NCI-H146 (cell line): ENCODE measurements at regions not wholly inside any gene's neighbourhood (a gene's known extent, or its start where the extent isn't known, plus 50 kb on each side); places are given as distances from the start of the nearest gene placed in this dataset.

Experiments
- DNase-seq: peaks from one replicate; lab custom pipeline; 2025; lab: John Stamatoyannopoulos, UW

- DNase-seq, result no peak
These were observed 197.9 kb downstream of the NXPE2 start for GRCh38 chr11:114876234-114876633.

GRCh38 chr11:114877976-114878375 lies 199.6 kb downstream of the NXPE2 start:
- no peak for DNase-seq

DNA sequence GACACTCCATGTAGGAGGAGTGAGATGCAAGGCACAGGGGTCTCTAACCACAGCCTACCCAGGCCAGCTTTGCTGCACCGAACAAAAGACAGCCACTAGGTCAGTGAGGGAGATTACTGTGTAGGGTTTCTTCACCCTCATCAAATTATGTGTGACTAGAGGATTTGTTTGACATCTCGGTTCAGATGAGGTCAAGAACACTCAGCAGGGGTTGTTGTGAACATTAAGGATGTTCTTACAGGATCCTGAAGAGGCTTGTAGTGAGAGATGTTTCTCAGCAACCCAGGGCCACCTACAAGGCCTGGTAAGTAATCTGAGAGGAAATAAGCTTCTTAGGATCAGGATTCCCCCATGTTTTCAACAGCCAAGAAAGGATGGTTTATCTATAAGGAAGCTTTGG lies 202.1 kb downstream of the NXPE2 start:
- DNase-seq, result no peak

DNA sequence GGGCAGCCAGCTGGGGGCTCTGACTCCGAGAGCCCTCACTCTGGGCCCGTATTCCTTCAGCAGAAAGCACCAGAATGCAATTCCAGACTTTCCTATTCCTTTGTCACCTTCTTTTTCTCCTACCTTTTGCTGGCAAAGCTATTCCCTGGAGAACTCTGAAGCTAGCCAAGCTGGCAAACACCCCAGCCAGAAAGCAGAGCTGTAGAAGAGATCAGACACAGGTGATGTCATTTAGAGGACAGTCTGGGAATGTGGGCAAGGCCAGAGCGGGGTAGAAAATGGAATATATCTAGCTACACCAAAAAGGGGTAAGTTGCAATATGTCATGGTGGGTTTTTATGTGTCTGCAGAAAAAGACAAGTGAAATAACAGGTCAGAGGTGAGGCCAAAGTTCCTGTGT lies 205.1 kb downstream of the NXPE2 start:
- no peak for DNase-seq

- no peak for DNase-seq
These were observed 208.4 kb downstream of the NXPE2 start for GRCh38 chr11:114886644-114887265.

DNA sequence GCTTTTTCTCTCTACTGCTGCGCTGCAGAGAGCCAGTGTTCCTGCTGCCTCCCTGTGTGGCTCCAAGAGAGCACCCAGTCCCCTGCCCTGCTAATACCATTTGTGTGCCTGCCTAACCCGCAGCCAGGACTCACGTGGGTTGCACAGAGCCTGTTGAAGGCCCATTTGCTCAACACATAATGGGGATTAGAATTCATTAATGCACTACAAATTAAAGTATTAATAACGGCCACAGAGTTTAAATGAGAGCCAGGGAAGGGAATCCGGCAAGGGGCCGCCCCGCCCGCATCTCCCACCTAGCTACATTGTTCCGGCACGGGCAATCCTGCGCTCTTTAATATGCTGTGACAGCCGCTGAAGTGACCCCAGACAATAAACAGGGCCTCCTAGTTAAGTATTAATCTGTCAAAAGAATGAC lies 211.3 kb downstream of the NXPE2 start:
- no peak for DNase-seq

DNA sequence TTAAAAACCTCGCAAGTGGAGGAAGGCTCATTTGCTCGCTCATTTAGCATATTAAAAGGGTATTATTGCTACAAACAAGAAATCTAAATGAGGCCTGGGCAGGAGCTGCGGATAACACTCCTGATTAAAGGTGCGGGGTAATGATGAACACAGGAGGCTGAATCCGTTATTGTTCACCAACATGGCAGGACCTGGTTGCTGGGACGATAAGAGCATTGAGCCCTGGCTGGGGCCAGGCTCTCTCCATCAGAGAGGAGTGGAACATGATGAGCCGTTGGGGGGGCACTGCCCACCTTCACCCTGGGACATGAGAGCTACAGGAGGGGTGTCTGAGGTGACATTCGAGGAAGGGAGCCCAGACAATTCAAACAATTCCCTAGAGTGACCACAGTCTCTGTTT lies 211.7 kb downstream of the NXPE2 start:
- DNase-seq, result no peak

- no peak for DNase-seq
These were observed 213.6 kb downstream of the NXPE2 start for GRCh38 chr11:114891911-114892310.

DNA sequence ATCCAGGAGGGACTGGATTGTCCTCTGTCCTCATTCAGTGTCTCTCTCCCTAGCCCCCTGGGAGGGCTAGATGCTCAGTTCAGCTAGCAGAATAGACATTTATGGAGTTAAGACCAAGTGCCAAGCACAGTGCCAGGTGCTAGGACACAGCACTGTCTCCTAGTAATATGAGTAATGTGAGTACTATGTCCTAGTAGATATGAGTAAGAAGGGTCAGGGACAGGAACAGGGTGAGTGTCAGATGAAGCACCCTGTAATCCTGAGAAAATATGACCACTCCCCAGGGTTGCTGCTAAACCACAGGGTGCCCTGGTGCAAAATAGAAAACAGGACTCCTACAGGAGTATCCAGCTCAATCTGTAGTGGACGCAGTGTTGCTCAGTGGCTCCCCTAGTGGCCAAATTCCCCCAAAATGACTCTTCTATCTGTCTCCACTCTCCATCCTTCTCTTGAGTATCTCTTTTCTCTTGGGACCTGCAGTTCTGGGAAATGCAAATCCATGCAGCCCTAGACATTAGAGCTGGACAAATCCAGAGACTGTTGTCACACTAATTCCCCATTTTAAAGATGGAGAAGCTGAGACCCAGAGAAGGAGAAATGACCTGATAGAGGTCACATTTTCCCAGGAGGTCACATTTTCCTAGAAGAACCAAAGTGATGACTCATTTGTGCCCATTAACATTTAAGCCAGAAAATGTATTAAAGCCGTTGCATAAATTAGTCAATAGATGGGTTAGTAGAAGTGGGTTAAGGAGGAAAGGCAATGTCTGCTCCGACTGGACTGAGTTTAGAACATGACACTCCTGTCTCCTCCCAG lies 214.3 kb downstream of the NXPE2 start:
- DNase-seq, result no peak

DNA sequence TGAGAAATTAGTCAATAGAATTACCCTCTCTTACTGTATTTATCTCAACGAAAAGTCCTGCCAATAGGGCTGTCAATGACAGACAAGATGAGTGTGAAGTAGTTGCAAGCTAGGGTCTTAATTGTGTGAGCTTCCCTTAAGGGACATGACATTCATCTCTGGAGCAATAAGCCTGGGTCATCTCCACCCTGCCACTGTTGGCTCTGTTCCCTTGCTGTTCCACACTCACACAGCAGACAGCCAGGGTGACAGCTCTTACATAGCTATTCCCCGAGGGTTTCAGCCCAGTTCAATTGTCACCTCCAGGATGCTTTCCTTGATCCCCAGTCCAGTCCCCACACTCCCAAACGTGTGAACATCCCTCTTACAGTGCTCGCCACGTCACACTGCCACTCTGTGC lies 215.0 kb downstream of the NXPE2 start:
- no peak for DNase-seq

- no peak for DNase-seq
These were observed 218.3 kb downstream of the NXPE2 start for GRCh38 chr11:114896594-114896993.

- no peak for DNase-seq
These were observed 231.5 kb downstream of the NXPE2 start for GRCh38 chr11:114909866-114910265.

DNA sequence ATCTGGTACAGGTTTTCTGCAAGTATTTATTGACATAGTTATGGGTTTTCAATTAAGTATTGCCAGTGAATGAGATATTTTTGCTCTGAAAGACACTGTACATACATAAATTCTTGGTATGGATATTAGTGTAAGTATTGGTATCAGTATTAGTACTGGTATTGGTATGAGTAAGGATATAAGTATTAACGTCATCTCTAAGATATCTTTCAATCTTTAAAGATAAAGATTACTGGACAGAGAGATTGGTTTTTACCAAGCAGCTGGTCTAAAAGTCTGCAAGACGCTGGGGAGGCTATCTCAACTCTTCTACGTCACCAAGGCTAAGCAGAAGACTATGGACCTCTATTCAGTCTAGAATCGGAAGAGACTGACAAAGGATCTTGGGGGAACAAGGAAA lies 234.5 kb downstream of the NXPE2 start:
- DNase-seq, result no peak

DNA sequence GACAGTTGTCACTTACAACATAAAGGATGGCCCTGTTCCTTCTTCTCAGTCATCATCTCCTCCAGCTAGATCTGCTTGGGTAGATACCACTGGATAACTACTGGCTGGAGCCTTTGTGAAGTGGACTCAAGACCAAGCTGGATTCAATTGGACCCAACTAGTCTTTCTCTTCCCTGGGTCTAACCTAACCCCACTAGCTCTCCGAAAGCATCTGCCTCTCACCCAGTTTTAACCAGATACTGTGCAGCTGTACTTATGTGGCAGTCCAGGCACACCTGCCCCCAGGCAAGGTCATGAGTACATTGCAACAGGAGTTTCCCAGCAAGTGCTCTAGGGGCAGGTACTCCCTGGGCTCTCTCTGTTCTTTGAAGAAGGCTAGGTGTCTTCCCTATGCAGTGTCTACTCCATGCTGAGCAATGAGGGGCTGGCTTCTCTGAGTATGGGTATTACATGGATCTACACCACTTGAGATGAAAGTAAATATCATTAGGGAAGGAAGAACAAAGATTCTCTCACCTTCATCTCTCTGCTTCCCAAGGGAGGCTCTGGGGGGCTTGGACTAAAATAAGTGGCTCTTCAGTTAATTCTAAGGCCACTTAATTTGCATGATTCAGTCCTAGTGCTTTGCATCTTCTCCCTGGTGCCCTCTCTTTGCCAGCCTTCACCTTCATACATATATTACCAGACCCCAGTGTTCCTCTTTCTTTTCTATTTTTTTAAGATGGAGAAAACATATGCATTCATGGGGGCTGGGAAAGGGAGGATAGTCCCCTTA lies 236.1 kb downstream of the NXPE2 start:
- DNase-seq, result no peak

DNA sequence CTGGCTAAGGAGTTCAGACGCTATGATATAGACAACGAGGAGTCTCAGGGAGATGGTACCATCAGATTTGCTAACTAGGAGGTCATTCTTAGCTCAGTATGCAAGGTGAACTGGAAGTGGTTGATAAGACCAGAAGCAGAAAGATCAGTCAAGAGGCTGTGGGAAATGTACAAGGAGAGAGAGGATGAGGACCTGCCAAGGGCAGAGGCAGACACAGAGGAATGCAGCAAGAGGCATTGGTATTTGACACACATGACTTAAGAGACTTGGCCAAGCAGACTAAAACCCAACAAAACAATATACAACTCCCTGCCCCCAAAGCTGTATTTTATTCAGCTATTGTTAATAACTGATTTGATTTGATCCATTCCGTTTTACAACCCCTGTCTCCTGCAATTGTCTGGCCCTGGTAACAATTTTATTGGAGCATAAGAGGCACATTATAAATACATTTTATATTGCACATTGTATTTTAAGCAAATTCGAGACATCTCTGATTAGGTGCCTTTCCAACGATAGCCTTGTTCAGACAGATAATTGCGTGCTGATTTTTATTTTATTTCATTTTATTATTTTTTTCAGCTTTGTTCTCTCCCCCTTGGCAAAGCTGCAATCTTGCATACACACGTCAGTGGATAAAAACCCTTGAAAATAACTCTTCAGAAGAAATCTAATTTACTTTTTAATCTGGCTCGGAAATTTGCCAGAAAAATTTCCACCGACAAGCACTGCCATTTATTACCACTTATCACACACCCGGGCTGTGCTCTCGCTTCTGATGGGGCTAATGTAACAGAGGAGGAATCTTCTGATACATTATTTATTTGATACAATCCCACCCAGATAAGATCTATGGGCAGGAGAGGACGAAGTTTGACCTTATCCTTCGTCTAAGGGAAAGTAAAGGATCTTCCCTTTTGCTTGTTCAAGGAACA lies 237.8 kb downstream of the NXPE2 start:
- no peak for DNase-seq

DNA sequence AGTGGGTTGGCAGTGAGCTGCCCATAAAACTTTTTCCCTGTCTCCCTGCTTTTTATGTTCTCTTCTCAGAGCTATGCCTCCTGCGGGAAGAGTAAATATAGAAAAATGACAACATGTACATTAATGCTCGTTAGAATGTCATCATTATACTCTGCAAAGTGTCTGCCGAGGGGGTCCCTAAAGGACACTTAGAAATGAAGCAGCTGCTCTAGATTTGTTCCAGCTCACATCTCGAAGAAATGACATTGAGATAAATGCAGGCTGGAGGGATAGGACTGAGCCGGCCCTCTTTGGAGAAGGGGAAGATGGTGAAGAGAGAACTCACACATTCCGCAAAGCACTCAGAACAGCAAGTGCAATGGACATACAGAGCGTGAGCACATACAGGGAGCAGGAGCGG lies 240.0 kb downstream of the NXPE2 start:
- DNase-seq, result no peak

- no peak for DNase-seq
These were observed 243.4 kb downstream of the NXPE2 start for GRCh38 chr11:114921697-114922096.

- peak; percentile 8 for DNase-seq
These were observed 245.7 kb downstream of the NXPE2 start for GRCh38 chr11:114924042-114924441.

- no peak for DNase-seq
These were observed 247.3 kb downstream of the NXPE2 start for GRCh38 chr11:114925591-114925990.

DNA sequence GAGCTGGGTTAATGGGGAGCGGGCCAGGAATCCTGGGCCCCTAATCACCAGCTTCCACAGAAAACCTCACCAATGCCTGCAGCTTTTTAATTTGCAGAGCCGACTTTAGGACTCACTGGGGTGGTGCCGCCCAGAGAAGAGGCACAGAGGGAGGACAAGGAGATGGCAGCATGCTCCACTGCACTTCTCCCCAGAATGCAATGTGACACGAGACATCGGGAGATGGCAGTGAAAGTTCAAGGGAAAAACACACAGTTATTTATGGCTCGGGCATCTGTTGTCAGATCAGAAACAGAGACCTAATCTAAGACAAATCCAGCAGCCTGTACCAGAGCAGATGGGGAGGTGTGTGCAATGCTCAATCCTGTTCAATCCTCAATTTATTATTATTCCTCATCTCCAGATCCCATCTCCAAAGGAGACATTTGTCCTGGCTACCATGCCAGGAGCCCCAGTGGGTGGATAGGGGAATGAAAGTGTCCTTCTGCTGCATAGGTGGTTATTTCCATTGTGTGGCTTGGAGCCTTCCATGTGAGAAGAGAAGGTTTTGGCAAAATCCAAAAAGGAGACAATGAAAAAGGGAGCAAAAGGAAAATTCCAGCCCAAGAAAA lies 250.0 kb downstream of the NXPE2 start:
- DNase-seq, result no peak

GRCh38 chr11:114929351-114930000 lies 251.1 kb downstream of the NXPE2 start:
- DNase-seq, result no peak
